ENCODE measurements at regions not wholly inside any gene's neighbourhood (a gene's known extent, or its start where the extent isn't known, plus 50 kb on each side); places are given as distances from the start of the nearest gene placed in this dataset.

DNA sequence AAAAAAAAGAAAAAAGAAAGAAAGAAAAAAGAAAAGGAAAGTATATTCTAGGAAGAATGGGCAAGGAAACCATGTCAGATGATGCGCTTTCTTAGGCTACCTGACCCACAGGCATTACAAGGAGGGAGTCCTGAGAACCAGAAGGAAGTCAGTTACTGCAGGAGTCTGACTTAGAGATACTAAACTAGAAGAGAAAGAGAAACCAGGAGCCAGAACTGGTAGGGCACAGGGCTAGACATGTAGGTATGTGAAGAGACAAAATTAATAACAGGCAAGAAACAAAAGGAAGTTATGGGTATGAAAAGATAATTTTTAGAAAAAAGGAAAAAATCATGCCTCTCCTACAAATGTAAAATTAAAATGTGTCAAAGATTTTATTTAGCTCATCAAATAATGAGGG lies 63.3 kb upstream of the LRRN1 start:
- TF ChIP-seq POLR2AphosphoS5 (IDR thresholded peaks at IDR 0.05; ENCODE audit: low read depth, low read length) (no peak), POLR2A (IDR thresholded peaks at IDR 0.05; ENCODE audit: low read depth, low read length) (no peak), SPI1 (IDR thresholded peaks at IDR 0.05; ENCODE audit: low read depth, low read length) (no peak), TAF1 (IDR thresholded peaks at IDR 0.05; ENCODE audit: low read depth, low read length) (no peak), POU2F2 (IDR thresholded peaks at IDR 0.05; ENCODE audit: low read depth, low read length) (no peak), PAX5 (IDR thresholded peaks at IDR 0.05; ENCODE audit: insufficient read depth, low read length, severe bottlenecking) (no peak)
